Inflammatory macrophage treated with lipopolysaccharide for 1 hour (primary cell): ENCODE measurements at regions not wholly inside any gene's neighbourhood (a gene's known extent, or its start where the extent isn't known, plus 50 kb on each side); places are given as distances from the start of the nearest gene placed in this dataset.

ENCODE experiments used
- DNase-seq, 2 donors: peaks; one replicate each; pipeline ENCODE4 v3.0.0-alpha.2; 2020 to 2022

GRCh38 chr7:132666774-132667172 lies 90.5 kb upstream of the PLXNA4 start:
- DNase-seq: no peak

GRCh38 chr7:132666071-132666773 lies 90.0 kb upstream of the PLXNA4 start:
- peak; percentile 59 to 65 for DNase-seq

GRCh38 chr7:132656846-132657776 lies 80.8 kb upstream of the PLXNA4 start:
- no peak for DNase-seq

DNA sequence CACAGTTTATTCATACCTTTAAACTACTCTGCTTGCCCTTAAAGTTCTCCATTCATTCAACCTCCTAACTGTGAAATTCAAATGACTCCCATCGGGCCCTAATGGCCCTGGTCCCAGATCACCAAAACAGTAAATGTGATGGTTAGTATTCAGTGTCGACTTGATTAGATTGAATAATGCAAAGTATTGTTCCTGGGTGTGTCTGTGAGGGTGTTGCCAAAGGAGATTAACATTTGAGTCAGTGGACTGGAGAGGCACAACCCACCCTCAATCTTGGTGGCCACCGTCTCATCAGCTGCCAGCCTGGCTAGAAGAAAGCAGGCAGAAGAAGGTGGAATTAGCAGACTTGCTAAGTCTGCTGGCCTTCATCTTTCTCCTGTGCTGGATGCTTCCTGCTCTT lies 80.1 kb upstream of the PLXNA4 start:
- no peak for DNase-seq

GRCh38 chr7:132655131-132655727 lies 79.0 kb upstream of the PLXNA4 start:
- peak in 1 of 2 donors; percentile 11 for DNase-seq

DNA sequence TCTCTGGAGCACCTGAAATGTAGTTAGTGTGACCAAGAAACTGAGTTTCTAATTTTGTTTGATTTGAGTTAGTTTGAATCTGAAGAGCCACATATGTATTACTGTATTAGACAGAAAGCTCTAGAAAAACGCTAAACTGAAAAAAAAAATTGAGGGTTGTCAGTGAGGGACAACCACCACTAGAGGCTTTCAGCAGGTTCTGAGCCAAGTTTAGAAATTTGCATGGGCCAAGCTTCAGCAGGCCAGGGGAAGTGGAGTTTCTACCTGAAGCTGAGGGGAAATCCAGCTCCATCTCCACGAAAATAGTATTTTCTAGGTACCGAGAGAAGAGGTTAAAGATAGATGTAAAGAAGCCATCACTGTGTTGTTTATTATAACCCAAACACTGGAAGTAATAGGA lies 77.9 kb upstream of the PLXNA4 start:
- no peak for DNase-seq

- no peak for DNase-seq
Observed at GRCh38 chr7:132653366-132653930, 77.2 kb upstream of the PLXNA4 start.

DNA sequence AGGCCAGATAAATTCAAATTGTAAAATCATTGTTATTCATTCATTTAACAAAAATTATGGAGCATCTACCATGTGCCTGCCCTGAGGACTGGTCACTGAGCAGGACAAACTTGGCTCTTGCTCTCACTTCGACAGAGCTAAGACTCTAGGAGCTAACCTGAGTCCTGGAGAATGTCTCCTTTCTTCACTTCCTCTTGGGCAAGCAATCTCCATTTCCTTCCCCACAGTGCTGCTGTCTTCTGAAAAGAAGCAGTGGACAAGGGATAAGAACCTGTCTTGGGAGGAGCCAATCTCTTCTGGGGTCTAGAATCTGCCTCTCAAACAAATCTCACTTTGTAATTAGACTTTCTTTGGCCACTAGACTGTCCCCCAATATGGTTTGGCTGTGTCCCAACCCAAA lies 76.2 kb upstream of the PLXNA4 start:
- DNase-seq: no peak

DNA sequence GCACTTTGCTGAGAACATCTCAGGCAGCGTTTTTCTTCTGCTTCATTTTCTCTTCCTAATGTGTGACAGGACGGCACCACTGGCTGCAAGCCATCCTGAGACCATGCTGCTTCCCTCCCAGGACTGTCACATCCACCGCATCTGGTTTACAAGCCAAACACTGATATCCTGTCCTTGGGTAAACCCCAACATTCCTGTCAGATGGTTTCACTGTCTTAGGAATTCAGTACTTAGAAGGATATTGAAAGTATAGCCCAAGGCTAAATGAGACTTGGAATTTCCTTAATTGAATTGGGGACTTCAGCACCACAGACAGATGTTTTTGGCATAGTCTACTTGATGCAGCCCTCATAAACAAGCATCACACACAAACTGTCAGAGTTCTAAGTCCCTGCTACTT lies 74.2 kb upstream of the PLXNA4 start:
- DNase-seq: no peak

- DNase-seq: no peak
Observed at GRCh38 chr7:132647311-132647710, 71.0 kb upstream of the PLXNA4 start.

DNA sequence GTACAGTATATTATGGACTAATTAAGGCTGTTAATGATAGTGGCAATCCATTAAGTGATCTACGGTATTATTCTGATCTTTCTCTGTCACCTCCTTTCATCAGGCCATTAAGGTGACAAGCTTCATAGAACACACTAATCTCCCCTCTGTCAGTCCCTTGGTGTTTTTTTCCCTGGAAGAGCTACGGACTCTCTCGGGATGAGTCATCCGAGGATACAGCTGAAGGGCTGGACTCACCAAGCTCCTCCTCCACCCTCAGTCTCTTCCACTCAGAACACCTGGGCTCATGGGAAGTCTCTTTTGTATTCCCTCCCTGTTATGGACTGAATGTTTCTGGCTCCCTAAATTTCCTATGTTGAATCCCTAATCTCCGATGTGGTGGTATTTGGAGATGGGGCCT lies 69.8 kb upstream of the PLXNA4 start:
- no peak for DNase-seq

DNA sequence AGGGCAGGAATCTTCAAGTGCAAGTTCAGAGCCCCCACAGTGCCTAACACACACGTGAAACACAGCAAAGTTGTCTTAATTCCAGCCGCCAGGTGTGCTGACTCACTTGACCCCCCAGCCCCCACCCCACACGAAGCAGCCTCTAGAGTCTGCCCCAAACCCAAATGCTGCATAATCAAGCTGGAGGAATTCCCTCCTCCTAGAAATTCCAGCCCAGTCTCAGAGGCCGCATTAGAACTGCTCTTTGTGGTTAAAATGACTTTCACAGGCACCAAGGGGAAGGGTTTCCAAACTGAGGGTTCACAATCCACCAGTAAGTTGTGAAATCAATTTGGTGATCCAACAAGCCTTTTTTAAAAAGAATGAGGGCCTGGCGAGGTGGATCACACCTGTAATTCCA lies 67.0 kb upstream of the PLXNA4 start:
- DNase-seq: no peak

DNA sequence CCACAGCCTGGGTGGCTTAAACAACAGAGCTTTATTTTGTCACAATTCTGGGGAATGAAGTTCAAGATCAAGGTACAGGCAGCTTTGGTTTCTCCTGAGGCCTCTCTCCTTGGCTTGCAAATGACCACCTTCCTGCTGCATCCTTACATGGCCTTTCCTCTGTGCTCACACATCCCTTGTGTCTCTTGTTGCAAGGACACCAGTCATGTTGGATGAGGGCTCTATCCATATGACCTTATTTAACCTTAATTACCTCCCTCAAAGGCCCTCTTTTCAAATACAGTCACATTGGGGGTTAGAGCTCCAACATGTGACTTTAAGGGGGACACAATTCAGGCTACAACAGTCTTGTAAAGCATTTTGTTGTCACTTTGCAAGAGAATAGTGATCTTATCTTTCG lies 65.0 kb upstream of the PLXNA4 start:
- DNase-seq: no peak

DNA sequence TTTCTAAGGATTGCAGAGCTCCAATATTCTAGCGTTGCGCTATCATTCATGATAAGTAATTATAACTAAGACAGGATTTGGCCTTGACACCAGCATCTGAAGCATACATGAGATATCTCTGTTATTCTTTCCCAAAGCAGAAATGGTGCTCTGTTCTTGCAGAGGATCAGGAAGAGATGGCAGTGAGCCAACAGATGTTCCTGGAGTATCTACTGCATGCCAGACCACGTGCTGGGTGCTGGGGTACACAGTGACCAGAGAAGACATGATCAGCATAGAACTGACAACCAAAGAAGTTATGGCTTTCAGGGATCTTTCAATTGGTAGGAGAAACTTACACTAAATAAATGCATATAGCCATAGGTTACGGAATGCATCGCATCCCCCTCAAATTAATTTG lies 63.7 kb upstream of the PLXNA4 start:
- DNase-seq: no peak

DNA sequence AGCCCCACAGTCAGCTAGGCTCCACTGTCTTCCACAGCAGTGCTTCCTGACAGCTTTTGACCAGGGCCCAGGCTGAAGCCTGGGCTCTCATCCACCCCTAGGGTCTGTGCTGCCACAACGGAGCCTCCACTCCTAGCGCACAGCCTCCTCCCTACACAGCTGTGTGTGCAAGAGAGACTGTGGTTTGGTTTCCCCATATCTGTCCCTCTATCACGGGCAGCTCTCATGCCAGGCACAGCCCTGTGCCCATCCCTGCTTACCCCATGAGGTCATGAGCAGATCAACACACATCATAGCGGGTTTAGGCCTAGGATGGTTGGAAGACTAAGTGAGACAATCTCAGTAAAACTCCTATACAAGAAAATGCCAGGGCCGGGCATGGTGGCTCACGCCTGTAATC lies 61.7 kb upstream of the PLXNA4 start:
- DNase-seq: no peak

DNA sequence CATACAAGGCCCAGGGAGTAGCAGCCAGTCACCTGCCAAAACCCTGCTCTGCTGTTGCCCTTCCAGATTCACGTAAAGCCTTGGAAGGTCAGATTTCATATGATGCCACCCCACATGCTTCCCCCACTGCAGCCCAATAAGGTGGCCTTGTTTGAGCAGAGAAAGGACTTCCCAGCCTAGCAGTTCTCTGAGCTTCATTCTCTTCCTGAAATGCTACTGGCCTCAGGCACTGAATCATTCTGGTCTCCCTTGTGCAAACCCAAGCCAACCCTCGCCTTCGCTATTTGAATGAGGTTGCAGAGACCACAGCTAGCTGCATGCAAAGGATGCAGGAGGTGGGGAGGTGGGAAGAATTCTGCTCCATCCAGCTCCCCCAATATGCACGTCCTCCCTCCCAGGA lies 60.3 kb upstream of the PLXNA4 start:
- DNase-seq: no peak

GRCh38 chr7:132635127-132635526 lies 58.9 kb upstream of the PLXNA4 start:
- no peak for DNase-seq

- no peak for DNase-seq
Observed at GRCh38 chr7:132630834-132631233, 54.6 kb upstream of the PLXNA4 start.
